Keratinocyte (primary cell): ENCODE measurements at regions not wholly inside any gene's neighbourhood (a gene's known extent, or its start where the extent isn't known, plus 50 kb on each side); places are given as distances from the start of the nearest gene placed in this dataset.

Source experiments
- DNase-seq: peaks from one replicate; pipeline ENCODE4 v3.0.0-alpha.2; 2011; ENCODE audit warnings: low read depth, missing footprints, low spot score
- FAIRE-seq: peaks from 2 replicates; lab custom pipeline; 2011; peaks lifted over from hg19 to GRCh38; lab: Jason Lieb, UNC
- H2AFZ ChIP-seq: 2 replicates; pipeline ENCODE4 v1.6.0; 2012; ENCODE audit warnings: low read length, control low read depth, inconsistent platforms; ENCODE audit not compliant: control insufficient read depth
- H3K27ac ChIP-seq: 2 replicates; pipeline ENCODE4 v1.5.1; 2011; ENCODE audit warnings: low read length; ENCODE audit not compliant: control insufficient read depth, insufficient read depth
- H3K27me3 ChIP-seq: 3 replicates; pipeline ENCODE4 v1.6.0; 2011; ENCODE audit warnings: low read length; ENCODE audit not compliant: control insufficient read depth, insufficient read depth; ENCODE audit errors: extremely low read depth
- H3K36me3 ChIP-seq, 2 experiments: 2 replicates in 1 of 2; 3 replicates in 1 of 2; pipeline ENCODE4 v1.5.1; 2011; ENCODE audit warnings: low read length in 2 of 2, mild to moderate bottlenecking in 1 of 2; ENCODE audit not compliant: control insufficient read depth in 2 of 2, insufficient read depth in 2 of 2; ENCODE audit errors: extremely low read depth in 1 of 2
- H3K4me1 ChIP-seq: 3 replicates; pipeline ENCODE4 v1.5.1; 2011; ENCODE audit warnings: low read length; ENCODE audit not compliant: control insufficient read depth, insufficient read depth; ENCODE audit errors: extremely low read depth
- H3K4me2 ChIP-seq: 3 replicates; pipeline ENCODE4 v1.6.0; 2011; ENCODE audit warnings: low read depth, low read length; ENCODE audit not compliant: control insufficient read depth, insufficient read depth; ENCODE audit errors: extremely low read depth
- H3K4me3 ChIP-seq, 3 experiments: fragments of 200-600 bp in 1 of 3; sonication (generic) in 1 of 3; 2 replicates in 2 of 3; 3 replicates in 1 of 3; pipeline ENCODE4 v1.5.1; 2011 to 2016; ENCODE audit warnings: low read length in 3 of 3, mild to moderate bottlenecking in 3 of 3, control low read depth in 2 of 3, inconsistent platforms in 1 of 3, low read depth in 1 of 3, mixed read lengths in 1 of 3, mixed run types in 1 of 3, moderate library complexity in 1 of 3; ENCODE audit not compliant: control insufficient read depth in 2 of 3, insufficient read depth in 2 of 3; ENCODE audit errors: extremely low read depth in 1 of 3
- H3K79me2 ChIP-seq: 2 replicates; pipeline ENCODE4 v1.6.0; 2012; ENCODE audit warnings: low read length; ENCODE audit not compliant: control insufficient read depth, insufficient read depth
- H3K9ac ChIP-seq: 3 replicates; pipeline ENCODE4 v1.6.0; 2011; ENCODE audit warnings: low read length; ENCODE audit not compliant: control insufficient read depth, insufficient read depth; ENCODE audit errors: extremely low read depth
- H3K9me1 ChIP-seq: 3 replicates; pipeline ENCODE4 v1.6.0; 2011; ENCODE audit warnings: low read length; ENCODE audit not compliant: control insufficient read depth, insufficient read depth; ENCODE audit errors: extremely low read depth
- H3K9me3 ChIP-seq: 2 replicates; pipeline ENCODE4 v1.5.1; 2012; ENCODE audit warnings: low read depth, low read length; ENCODE audit not compliant: control insufficient read depth
- H4K20me1 ChIP-seq: 3 replicates; pipeline ENCODE4 v1.6.0; 2011; ENCODE audit warnings: low read length; ENCODE audit not compliant: control insufficient read depth, insufficient read depth; ENCODE audit errors: extremely low read depth
- EZH2 ChIP-seq: IDR thresholded peaks from one replicate; pipeline ENCODE4 v1.6.1; 2012; ENCODE audit warnings: inconsistent platforms, mild to moderate bottlenecking, low read length, moderate library complexity
- dilution Hi-C: fragments of 300-500 bp; cut with MboI; formaldehyde crosslinking; loops from one replicate; pipeline ENCODE4 v1.7.0; 2020; ENCODE audit warnings: low sequenced_read_pairs; ENCODE audit not compliant: extremely low pct_ligation_motif_present
- TF ChIP-seq, protein P1 (sequence below), 3 experiments: IDR thresholded peaks in 1 of 3; conservative IDR thresholded peaks in 1 of 3; optimal IDR thresholded peaks in 1 of 3; 2 replicates in 2 of 3; 3 replicates in 1 of 3; pipeline versions ENCODE3 to v1.5.1; 2011; ENCODE audit warnings: low read length in 3 of 3, mild to moderate bottlenecking in 3 of 3, moderate library complexity in 2 of 3, control low read depth in 1 of 3, inconsistent platforms in 1 of 3; ENCODE audit not compliant: insufficient read depth in 2 of 3; ENCODE audit errors: extremely low read depth in 1 of 3

DNA sequence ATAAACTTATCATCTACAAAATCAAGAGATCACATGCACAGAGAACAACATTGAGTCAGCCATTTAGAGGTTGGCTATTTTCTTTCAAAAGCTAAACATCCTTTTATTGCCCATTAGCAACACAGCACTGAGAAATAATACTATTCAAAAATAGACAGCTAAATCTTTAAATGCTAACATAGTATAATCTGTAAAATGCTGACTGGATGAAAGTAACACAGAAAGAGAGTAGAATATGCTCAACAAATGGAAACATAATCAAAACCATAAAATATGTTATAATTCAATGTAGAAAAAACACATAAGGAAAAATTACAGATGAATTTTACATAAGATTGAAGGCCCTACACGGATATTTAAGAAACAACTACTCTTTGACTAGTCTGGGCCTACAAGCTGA is 56.5 kb upstream of the COL3A1 start:
- Histone ChIP-seq H3K9me1 (no peaks in the 10 kb centered on the region), H3K4me1 (no peaks in the 10 kb centered on the region), H3K27ac (no peak overlapping the region), H3K36me3 (no peaks in the 10 kb centered on the region), H4K20me1 (no peaks in the 10 kb centered on the region), H3K9ac (no peak overlapping the region), H3K4me3 (no peak overlapping the region), H3K27me3 (no peaks in the 10 kb centered on the region), H2AFZ (no peak overlapping the region), H3K9me3 (no peaks in the 10 kb centered on the region), H3K79me2 (no peaks in the 10 kb centered on the region), H3K4me2 (no peak overlapping the region)
- TF ChIP-seq, protein P1, sequence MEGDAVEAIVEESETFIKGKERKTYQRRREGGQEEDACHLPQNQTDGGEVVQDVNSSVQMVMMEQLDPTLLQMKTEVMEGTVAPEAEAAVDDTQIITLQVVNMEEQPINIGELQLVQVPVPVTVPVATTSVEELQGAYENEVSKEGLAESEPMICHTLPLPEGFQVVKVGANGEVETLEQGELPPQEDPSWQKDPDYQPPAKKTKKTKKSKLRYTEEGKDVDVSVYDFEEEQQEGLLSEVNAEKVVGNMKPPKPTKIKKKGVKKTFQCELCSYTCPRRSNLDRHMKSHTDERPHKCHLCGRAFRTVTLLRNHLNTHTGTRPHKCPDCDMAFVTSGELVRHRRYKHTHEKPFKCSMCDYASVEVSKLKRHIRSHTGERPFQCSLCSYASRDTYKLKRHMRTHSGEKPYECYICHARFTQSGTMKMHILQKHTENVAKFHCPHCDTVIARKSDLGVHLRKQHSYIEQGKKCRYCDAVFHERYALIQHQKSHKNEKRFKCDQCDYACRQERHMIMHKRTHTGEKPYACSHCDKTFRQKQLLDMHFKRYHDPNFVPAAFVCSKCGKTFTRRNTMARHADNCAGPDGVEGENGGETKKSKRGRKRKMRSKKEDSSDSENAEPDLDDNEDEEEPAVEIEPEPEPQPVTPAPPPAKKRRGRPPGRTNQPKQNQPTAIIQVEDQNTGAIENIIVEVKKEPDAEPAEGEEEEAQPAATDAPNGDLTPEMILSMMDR (optimal IDR thresholded peaks at IDR 0.05 in 1 of 3, IDR thresholded peaks at IDR 0.05 in 1 of 3, conservative IDR thresholded peaks at IDR 0.05 in 1 of 3; ENCODE audit: extremely low read depth in 1 of 3, insufficient read depth in 2 of 3, low read length in 3 of 3) = no peak
- TF ChIP-seq EZH2 = no peak
- DNase-seq = no peak
- FAIRE-seq = no peak
- dilution Hi-C loops = no loop called here

DNA sequence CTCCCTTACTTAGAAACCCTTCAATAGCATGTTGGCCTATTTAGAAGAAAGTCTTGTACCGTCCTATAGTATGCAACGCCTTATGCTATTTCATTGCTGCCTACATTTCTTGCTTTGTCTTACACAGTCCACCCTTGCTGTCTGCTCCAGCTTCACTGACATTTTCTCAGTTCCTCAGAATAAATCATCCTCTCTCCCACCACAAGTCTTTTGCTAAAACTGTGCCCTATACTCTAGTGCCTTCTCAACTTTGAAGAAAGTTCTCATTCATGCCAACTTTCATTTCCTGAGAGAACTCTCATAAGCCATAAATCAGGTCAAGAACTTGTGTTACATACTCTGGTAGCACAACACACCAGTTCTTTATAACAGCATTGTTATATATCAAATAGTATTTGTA is 54.3 kb upstream of the COL3A1 start:
- H2AFZ ChIP-seq = no peak overlapping the region
- no peak overlapping the region for H3K4me3 ChIP-seq
- no peaks in the 10 kb centered on the region for H3K27me3 ChIP-seq
- H4K20me1 ChIP-seq = no peaks in the 10 kb centered on the region
- no peak overlapping the region for H3K27ac ChIP-seq
- FAIRE-seq = no peak
- no peak overlapping the region for H3K4me2 ChIP-seq
- no peak overlapping the region for H3K9ac ChIP-seq
- no peaks in the 10 kb centered on the region for H3K9me3 ChIP-seq
- no peaks in the 10 kb centered on the region for H3K9me1 ChIP-seq
- no peak for DNase-seq
- TF ChIP-seq, protein P1 (optimal IDR thresholded peaks at IDR 0.05 in 1 of 3, IDR thresholded peaks at IDR 0.05 in 1 of 3, conservative IDR thresholded peaks at IDR 0.05 in 1 of 3; ENCODE audit: extremely low read depth in 1 of 3, insufficient read depth in 2 of 3, low read length in 3 of 3) = no peak
- TF ChIP-seq EZH2 = no peak
- H3K36me3 ChIP-seq = no peaks in the 10 kb centered on the region
- dilution Hi-C loops = no loop called here
- no peaks in the 10 kb centered on the region for H3K4me1 ChIP-seq
- H3K79me2 ChIP-seq = no peaks in the 10 kb centered on the region
